KMS-11 (cell line): ENCODE measurements at regions not wholly inside any gene's neighbourhood (a gene's known extent, or its start where the extent isn't known, plus 50 kb on each side); places are given as distances from the start of the nearest gene placed in this dataset.

Experiments used
- H2AFZ ChIP-seq: fragments of 200-600 bp; sonication (generic); 2 replicates; pipeline ENCODE4 v1.6.1; 2016; ENCODE audit warnings: antibody characterized with exemption, mixed run types, low read depth
- H3K27ac ChIP-seq: fragments of 200-600 bp; sonication (generic); 2 replicates; pipeline ENCODE4 v1.6.1; 2016; ENCODE audit warnings: mild to moderate bottlenecking, mixed run types
- H3K27me3 ChIP-seq: fragments of 200-600 bp; sonication (generic); 2 replicates; pipeline ENCODE4 v1.6.1; 2017; ENCODE audit warnings: mild to moderate bottlenecking, low read depth, mixed run types, moderate library complexity; ENCODE audit not compliant: insufficient read depth
- H3K36me3 ChIP-seq: fragments of 200-600 bp; sonication (generic); 2 replicates; pipeline ENCODE4 v1.6.1; 2017; ENCODE audit warnings: mild to moderate bottlenecking, mixed run types; ENCODE audit not compliant: insufficient read depth
- H3K4me1 ChIP-seq: fragments of 200-600 bp; sonication (generic); 2 replicates; pipeline ENCODE4 v1.6.1; 2016; ENCODE audit warnings: mild to moderate bottlenecking, low read depth, mixed run types; ENCODE audit not compliant: poor library complexity, severe bottlenecking
- H3K4me2 ChIP-seq: fragments of 200-600 bp; sonication (generic); 2 replicates; pipeline ENCODE4 v1.7.0; 2016; ENCODE audit warnings: mild to moderate bottlenecking, mixed run types
- H3K4me3 ChIP-seq: fragments of 200-600 bp; sonication (generic); IDR thresholded peaks from 2 replicates; pipeline ENCODE4 v1.6.1; 2017; ENCODE audit warnings: low read depth, low read length, mixed read lengths; ENCODE audit not compliant: insufficient read depth
- H3K79me2 ChIP-seq: fragments of 200-600 bp; sonication (generic); 2 replicates; pipeline ENCODE4 v1.6.1; 2016; ENCODE audit warnings: low read depth, mixed run types; ENCODE audit not compliant: insufficient read depth
- H3K9ac ChIP-seq: fragments of 200-600 bp; sonication (generic); 2 replicates; pipeline ENCODE4 v1.6.1; 2016; ENCODE audit warnings: mild to moderate bottlenecking, mixed run types
- H4K20me1 ChIP-seq: fragments of 200-600 bp; sonication (generic); 2 replicates; pipeline ENCODE4 v1.6.1; 2016; ENCODE audit warnings: mild to moderate bottlenecking, mixed run types; ENCODE audit not compliant: insufficient read depth
- TF ChIP-seq, protein P1 (sequence below): fragments of 200-600 bp; sonication (generic); conservative IDR thresholded peaks from 2 replicates; pipeline ENCODE4 v1.6.1; 2017; ENCODE audit warnings: low read depth, mild to moderate bottlenecking, antibody characterized with exemption, low read length, moderate library complexity, mixed read lengths

- no peak overlapping the region for H3K9ac ChIP-seq
- H4K20me1 ChIP-seq, result no peaks in the 10 kb centered on the region
- H3K4me1 ChIP-seq, result no peaks in the 10 kb centered on the region
- no peak overlapping the region for H3K4me3 ChIP-seq
- no peaks in the 10 kb centered on the region for H3K79me2 ChIP-seq
- H3K36me3 ChIP-seq, result no peaks in the 10 kb centered on the region
- no peak overlapping the region for H2AFZ ChIP-seq
- H3K27me3 ChIP-seq, result no peaks in the 10 kb centered on the region
- no peak overlapping the region for H3K4me2 ChIP-seq
- TF ChIP-seq, protein P1, sequence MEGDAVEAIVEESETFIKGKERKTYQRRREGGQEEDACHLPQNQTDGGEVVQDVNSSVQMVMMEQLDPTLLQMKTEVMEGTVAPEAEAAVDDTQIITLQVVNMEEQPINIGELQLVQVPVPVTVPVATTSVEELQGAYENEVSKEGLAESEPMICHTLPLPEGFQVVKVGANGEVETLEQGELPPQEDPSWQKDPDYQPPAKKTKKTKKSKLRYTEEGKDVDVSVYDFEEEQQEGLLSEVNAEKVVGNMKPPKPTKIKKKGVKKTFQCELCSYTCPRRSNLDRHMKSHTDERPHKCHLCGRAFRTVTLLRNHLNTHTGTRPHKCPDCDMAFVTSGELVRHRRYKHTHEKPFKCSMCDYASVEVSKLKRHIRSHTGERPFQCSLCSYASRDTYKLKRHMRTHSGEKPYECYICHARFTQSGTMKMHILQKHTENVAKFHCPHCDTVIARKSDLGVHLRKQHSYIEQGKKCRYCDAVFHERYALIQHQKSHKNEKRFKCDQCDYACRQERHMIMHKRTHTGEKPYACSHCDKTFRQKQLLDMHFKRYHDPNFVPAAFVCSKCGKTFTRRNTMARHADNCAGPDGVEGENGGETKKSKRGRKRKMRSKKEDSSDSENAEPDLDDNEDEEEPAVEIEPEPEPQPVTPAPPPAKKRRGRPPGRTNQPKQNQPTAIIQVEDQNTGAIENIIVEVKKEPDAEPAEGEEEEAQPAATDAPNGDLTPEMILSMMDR, result no peak
- no peak overlapping the region for H3K27ac ChIP-seq
Observed at GRCh38 chr2:21353879-21354679, 230.3 kb downstream of the TDRD15 start.

DNA sequence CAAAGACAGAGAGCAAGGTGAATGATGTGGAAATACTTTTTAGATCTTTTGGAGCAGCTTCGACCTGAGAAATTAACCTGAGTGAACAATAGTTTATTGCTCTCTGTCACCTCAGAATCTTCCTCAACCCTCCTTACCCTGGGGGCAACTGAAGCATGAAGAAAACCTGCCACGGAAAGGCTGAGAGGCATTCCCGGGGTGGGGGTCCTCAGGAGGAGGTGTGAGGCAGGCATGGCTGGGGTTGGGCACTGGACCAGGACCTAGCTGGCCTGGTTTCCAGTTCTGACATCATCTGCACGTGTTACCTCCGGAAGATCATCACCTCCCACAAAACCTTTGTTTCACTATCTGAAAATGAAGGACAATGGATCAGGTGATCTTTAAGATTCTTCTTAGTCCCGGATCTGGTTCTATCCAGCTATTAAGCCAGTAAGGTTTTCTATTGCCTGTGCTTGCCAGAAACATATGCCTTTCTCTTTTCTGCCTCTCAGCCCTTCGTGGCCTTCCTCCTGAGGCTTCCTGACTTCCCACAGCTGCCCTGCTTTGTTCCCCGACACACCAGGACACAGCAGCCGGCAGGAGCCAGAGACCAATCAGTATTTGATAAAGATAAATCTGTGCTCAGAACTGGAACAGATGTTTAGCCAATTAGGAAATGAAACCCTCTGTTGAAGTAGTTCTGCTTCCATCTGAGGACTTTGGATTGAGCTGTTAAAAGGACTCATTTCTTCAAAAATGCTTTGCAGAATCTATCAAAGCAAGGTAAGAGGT, 232.5 kb downstream of the TDRD15 start:
- no peaks in the 10 kb centered on the region for H3K36me3 ChIP-seq
- H3K79me2 ChIP-seq, result no peaks in the 10 kb centered on the region
- no peaks in the 10 kb centered on the region for H3K27me3 ChIP-seq
- no peak overlapping the region for H3K9ac ChIP-seq
- no peak overlapping the region for H3K27ac ChIP-seq
- no peaks in the 10 kb centered on the region for H4K20me1 ChIP-seq
- no peak overlapping the region for H2AFZ ChIP-seq
- H3K4me3 ChIP-seq, result no peak overlapping the region
- TF ChIP-seq, protein P1, result no peak
- H3K4me1 ChIP-seq, result no peaks in the 10 kb centered on the region
- no peak overlapping the region for H3K4me2 ChIP-seq

DNA sequence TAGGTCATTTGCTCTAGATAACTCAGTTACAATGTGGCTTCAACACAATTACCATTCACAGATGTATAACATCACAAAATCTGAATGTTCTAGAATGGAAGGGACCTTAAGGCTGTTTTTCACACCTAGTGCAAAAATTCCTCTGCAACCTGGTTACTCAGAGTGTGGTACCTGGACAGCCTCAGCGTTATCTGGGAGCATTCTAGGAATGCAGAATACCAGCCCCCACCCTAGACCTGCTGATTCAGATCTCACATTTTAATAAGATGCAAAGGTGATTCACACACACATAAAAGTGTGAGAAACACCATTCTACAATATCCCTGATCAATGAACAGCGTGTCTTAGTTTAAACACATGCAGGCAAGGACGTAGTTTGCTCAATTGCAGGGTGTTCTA, 233.1 kb downstream of the TDRD15 start:
- H2AFZ ChIP-seq, result no peak overlapping the region
- TF ChIP-seq, protein P1, result no peak

DNA sequence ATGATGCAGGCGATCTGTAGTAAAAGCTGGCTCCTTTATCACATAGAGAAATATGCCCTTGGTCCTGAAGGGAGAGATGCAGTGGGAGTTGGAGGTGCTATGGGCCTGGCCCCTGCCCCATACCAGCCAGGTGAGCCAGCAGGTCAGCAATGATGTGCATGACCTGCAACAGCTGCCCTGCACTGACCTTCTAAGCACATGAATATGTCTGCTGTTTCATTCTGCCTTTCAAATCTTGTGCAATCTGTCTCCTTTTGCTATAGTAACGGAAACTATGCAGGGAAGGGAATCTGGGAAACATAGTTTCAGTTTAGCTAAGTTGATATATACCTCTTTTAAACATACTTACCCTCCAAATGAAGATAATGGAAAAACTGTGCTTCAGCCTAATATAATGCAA, 235.2 kb downstream of the TDRD15 start:
- TF ChIP-seq, protein P1, result no peak
- no peaks in the 10 kb centered on the region for H3K27me3 ChIP-seq

More for the DNA sequence above, 233.1 kb downstream of the TDRD15 start:
- Histone ChIP-seq H3K36me3 (no peaks in the 10 kb centered on the region), H3K27ac (no peak overlapping the region), H3K27me3 (no peaks in the 10 kb centered on the region), H3K4me1 (no peaks in the 10 kb centered on the region), H3K9ac (no peak overlapping the region), H4K20me1 (no peaks in the 10 kb centered on the region), H3K4me3 (no peak overlapping the region), H3K4me2 (no peak overlapping the region), H3K79me2 (no peaks in the 10 kb centered on the region)

More for the DNA sequence above, 235.2 kb downstream of the TDRD15 start:
- H3K4me3 ChIP-seq, result no peak overlapping the region
- no peaks in the 10 kb centered on the region for H3K79me2 ChIP-seq
- no peaks in the 10 kb centered on the region for H4K20me1 ChIP-seq
- H3K9ac ChIP-seq, result no peak overlapping the region
- no peak overlapping the region for H2AFZ ChIP-seq
- no peaks in the 10 kb centered on the region for H3K36me3 ChIP-seq
- no peaks in the 10 kb centered on the region for H3K4me1 ChIP-seq
- no peak overlapping the region for H3K27ac ChIP-seq
- H3K4me2 ChIP-seq, result no peak overlapping the region
